Activated CD8-positive, alpha-beta T cell treated with anti-CD3 and anti-CD28 coated beads for 36 hours (primary cell): ENCODE measurements at regions not wholly inside any gene's neighbourhood (a gene's known extent, or its start where the extent isn't known, plus 50 kb on each side); places are given as distances from the start of the nearest gene placed in this dataset.

Source experiments
- ATAC-seq: fragments of 200-7000 bp; cut with Tn5 transposase; one replicate; pipeline ENCODE4 v1.10.0; 2021; ENCODE audit warnings: mild to moderate bottlenecking, moderate library complexity
- CTCF ChIA-PET: fragments of 350-600 bp; sonication (Branson Sonifier 250); formaldehyde crosslinking; loops from one replicate; lab custom pipeline; 2021; ENCODE audit warnings: antibody characterized with exemption; lab: Charles Lee
- POLR2A ChIA-PET: fragments of 350-600 bp; sonication (Branson Sonifier 250); formaldehyde crosslinking; loops from one replicate; lab custom pipeline; 2021; ENCODE audit warnings: antibody characterized with exemption; lab: Charles Lee
- DNase-seq: peaks from one replicate; pipeline ENCODE4 v3.0.0-alpha.2; 2020
- H3K27ac Mint-ChIP-seq: one replicate; pipeline ENCODE4 v1.8.0; 2021; ENCODE audit warnings: mild to moderate bottlenecking, mixed read lengths
- H3K27me3 Mint-ChIP-seq: one replicate; pipeline ENCODE4 v1.8.0; 2021; ENCODE audit warnings: mixed read lengths
- H3K36me3 Mint-ChIP-seq: one replicate; pipeline ENCODE4 v1.8.0; 2021; ENCODE audit warnings: low read depth, mixed read lengths
- H3K4me1 Mint-ChIP-seq: one replicate; pipeline ENCODE4 v1.8.0; 2021; ENCODE audit warnings: low read depth, mixed read lengths
- H3K4me3 Mint-ChIP-seq: one replicate; pipeline ENCODE4 v1.8.0; 2021; ENCODE audit warnings: mild to moderate bottlenecking, moderate library complexity, mixed read lengths
- H3K9me3 Mint-ChIP-seq: one replicate; pipeline ENCODE4 v1.8.0; 2021; ENCODE audit warnings: mixed read lengths
- intact Hi-C: fragments of 100-400 bp; cut with micrococcal nuclease; formaldehyde crosslinking; loops from one replicate; pipeline ENCODE4 v1.10.0; 2022
- TF ChIP-seq, protein P1 (sequence below): fragments of 200-600 bp; IDR thresholded peaks from one replicate; pipeline ENCODE4 v1.8.0; 2022; ENCODE audit warnings: antibody characterized with exemption, mild to moderate bottlenecking

DNA sequence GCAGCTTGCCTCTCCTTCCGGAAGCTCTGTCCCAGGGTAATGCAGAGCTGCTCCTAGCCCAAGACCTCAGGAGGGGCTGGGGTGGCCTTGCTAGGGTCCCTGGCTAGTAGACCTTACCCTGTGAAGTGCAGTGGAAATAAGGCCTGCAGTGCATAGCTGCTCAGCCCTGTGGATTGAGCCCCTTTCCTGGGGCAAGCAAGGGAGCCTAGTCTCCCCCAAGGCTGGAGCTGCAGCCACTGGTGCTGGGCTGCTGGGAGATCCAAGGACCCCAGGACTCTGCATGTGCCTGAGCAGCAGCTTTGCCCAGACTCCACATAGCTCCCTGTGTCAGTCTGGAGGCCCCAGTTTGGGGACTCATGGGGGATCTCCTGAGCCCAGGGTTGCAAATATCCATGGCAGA, 57.9 kb downstream of the FANCF start:
- Mint-ChIP-seq H3K36me3 (no peaks in the 10 kb centered on the region), H3K9me3 (no peaks in the 10 kb centered on the region), H3K4me1 (no peaks in the 10 kb centered on the region), H3K27ac (no peak overlapping the region), H3K4me3 (no peak overlapping the region), H3K27me3 (peaks cover 21% of the 10 kb centered on the region)
- ChIA-PET POLR2A (no interaction called here), CTCF (interaction anchor here (0.9 kb wide), 1 partner anchor 9 kb away, joined by 3 read pairs; no protein-coding TSS in a partner anchor)
- DNase-seq = no peak
- ATAC-seq = no peak
- TF ChIP-seq, protein P1, sequence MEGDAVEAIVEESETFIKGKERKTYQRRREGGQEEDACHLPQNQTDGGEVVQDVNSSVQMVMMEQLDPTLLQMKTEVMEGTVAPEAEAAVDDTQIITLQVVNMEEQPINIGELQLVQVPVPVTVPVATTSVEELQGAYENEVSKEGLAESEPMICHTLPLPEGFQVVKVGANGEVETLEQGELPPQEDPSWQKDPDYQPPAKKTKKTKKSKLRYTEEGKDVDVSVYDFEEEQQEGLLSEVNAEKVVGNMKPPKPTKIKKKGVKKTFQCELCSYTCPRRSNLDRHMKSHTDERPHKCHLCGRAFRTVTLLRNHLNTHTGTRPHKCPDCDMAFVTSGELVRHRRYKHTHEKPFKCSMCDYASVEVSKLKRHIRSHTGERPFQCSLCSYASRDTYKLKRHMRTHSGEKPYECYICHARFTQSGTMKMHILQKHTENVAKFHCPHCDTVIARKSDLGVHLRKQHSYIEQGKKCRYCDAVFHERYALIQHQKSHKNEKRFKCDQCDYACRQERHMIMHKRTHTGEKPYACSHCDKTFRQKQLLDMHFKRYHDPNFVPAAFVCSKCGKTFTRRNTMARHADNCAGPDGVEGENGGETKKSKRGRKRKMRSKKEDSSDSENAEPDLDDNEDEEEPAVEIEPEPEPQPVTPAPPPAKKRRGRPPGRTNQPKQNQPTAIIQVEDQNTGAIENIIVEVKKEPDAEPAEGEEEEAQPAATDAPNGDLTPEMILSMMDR = no peak
- intact Hi-C loops = no loop called here

DNA sequence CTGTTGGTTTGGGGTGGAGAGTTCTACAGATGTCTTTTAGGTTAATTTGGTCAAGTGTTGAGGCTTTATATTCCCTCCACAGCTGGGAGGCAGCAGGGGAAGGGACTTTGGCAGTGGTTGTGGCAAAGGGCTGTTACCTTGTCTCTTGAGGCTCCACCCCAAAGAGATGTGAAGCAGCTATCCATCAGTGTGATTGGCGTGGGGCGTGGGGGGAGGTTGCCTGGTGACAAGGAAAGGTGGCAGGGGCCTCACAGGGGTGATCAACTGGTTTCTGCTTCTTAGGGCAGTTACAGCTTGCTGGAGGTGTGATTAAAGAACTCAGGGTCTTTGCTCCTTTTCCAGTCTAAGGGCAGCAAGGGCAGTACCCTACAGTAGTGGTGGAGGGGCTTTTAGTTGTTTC, 59.3 kb downstream of the FANCF start:
- no peaks in the 10 kb centered on the region for H3K36me3 Mint-ChIP-seq
- CTCF ChIA-PET = no interaction called here
- intact Hi-C loops = no loop called here
- DNase-seq (no peak), ATAC-seq (no peak)
- H3K27ac Mint-ChIP-seq = no peak overlapping the region
- POLR2A ChIA-PET = no interaction called here
- no peaks in the 10 kb centered on the region for H3K4me1 Mint-ChIP-seq
- H3K4me3 Mint-ChIP-seq = no peak overlapping the region
- TF ChIP-seq, protein P1 = no peak
- H3K27me3 Mint-ChIP-seq = peaks cover 18% of the 10 kb centered on the region
- no peaks in the 10 kb centered on the region for H3K9me3 Mint-ChIP-seq

DNA sequence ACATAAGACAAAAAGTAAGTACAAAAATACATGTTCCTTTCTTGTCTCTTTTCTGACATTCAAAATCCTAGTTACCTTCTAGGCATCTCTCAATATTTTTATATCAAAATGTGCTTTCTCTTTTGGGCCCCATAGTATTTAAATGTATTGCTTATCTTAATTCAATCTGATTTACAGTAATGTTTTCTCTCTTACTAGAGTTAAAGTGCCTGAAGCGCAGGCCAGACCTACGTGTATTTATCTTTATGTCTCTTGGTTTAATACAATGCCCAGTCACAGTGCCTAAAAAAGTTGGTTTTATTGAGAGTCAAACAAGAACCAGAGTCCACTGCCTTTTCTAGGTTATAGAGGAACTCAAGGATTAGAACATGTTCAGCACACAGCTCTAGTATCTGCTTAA, 64.3 kb downstream of the FANCF start:
- Mint-ChIP-seq H3K27ac (no peak overlapping the region), H3K4me3 (no peak overlapping the region), H3K4me1 (no peaks in the 10 kb centered on the region), H3K9me3 (no peaks in the 10 kb centered on the region), H3K27me3 (peaks cover 18% of the 10 kb centered on the region), H3K36me3 (no peaks in the 10 kb centered on the region)
- intact Hi-C loops = no loop called here
- ATAC-seq = no peak
- ChIA-PET POLR2A (no interaction called here), CTCF (no interaction called here)
- no peak for DNase-seq
- TF ChIP-seq, protein P1 = no peak

DNA sequence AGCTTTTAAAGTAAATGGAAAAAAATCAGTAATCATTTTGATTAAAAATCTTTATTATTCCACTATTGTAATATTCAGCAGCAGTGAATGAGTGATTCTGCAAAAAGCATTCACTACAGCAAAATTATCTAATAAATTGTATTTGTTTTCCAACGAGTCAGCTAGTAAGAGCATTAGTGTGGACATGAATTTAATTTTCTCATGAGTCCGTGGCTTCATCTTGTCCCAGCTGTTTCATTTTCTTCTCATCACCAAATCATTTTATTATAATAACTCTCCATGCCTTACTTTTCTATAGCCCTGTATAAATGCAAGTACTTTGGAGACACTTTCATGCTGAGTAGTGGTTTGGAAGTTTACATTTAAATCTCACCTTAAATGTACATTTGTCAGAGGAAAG, 66.2 kb downstream of the FANCF start:
- ChIA-PET CTCF (interaction anchor here (0.7 to 1.6 kb wide), 2 partner anchors 20 to 22 kb away, joined by 3 to 4 read pairs; no protein-coding TSS in a partner anchor), POLR2A (no interaction called here)
- DNase-seq = no peak
- Mint-ChIP-seq H3K36me3 (no peaks in the 10 kb centered on the region), H3K27me3 (peaks cover 13% of the 10 kb centered on the region), H3K9me3 (no peaks in the 10 kb centered on the region), H3K4me3 (no peak overlapping the region), H3K4me1 (no peaks in the 10 kb centered on the region), H3K27ac (no peak overlapping the region)
- TF ChIP-seq, protein P1 = no peak
- intact Hi-C loops = no loop called here
- ATAC-seq = no peak

DNA sequence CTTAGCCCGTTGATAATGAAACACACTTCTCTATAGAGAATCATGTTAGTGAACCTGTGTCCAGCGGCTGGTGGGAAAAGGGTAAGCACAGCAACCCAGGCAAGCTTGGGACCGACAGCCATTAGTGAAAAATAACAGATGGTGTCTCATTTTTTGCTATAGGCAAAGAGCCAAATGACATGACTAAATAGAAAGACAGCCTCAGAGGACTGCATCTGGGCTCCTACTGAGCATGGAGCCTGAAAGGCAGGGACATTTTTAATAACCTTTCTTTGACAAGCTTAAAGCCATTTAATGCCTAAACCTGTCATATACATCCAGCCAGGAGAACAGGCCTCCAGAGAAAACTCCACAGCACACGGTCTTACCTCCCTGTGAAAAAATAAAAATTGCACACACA, 67.0 kb downstream of the FANCF start:
- intact Hi-C loops = no loop called here
- H3K27me3 Mint-ChIP-seq = peaks cover 10% of the 10 kb centered on the region
- TF ChIP-seq, protein P1 = no peak
- POLR2A ChIA-PET = no interaction called here
- peaks cover 3% of the 10 kb centered on the region for H3K4me1 Mint-ChIP-seq
- no peak overlapping the region for H3K27ac Mint-ChIP-seq
- no peaks in the 10 kb centered on the region for H3K9me3 Mint-ChIP-seq
- ATAC-seq (no peak), DNase-seq (no peak)
- no peaks in the 10 kb centered on the region for H3K36me3 Mint-ChIP-seq
- H3K4me3 Mint-ChIP-seq = no peak overlapping the region
- CTCF ChIA-PET = interaction anchor here (0.7 to 1.6 kb wide), 4 partner anchors 10 to 219 kb away, joined by 3 to 4 read pairs (median 3); no protein-coding TSS in a partner anchor
